ENCODE measurements at regions not wholly inside any gene's neighbourhood (a gene's known extent, or its start where the extent isn't known, plus 50 kb on each side); places are given as distances from the start of the nearest gene placed in this dataset.

DNA sequence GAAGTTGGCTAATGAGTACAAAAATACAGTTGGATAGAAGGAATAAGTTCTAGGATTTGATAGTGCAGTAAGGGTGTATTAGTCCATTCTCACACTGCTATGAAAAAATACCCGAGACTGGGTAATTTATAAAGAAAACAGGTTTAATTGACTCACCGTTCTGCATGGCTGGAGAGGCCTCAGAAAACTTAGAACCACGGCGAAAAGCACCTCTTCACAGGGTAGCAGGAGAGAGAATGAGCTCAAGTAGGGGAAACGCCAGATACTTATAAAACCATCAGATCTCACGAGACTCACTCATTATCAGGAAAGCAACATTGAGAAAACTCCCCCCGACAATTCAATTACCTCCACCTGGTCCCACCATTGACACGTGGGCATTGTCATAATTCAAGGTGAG, 483.3 kb downstream of the TUSC7 start:
- FAIRE-seq, result no peak

DNA sequence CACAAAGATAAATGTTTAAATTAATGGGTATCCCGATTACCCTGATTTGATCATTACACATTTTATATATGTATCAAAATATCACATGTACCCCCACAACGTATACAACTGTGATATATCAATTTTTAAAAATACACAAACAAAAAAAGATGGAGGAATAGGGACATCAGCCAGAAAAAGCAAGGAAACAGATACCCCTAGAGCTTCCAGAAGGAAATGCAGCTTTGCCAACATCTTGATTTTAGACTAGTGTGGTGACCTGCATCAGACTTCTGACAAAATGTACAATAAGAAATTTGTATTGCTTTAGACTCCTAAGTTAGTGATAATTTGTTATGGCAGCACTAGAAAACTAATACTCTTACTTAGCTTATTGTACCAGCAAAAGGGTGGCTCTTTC, 483.8 kb downstream of the TUSC7 start:
- TF ChIP-seq, protein P1, sequence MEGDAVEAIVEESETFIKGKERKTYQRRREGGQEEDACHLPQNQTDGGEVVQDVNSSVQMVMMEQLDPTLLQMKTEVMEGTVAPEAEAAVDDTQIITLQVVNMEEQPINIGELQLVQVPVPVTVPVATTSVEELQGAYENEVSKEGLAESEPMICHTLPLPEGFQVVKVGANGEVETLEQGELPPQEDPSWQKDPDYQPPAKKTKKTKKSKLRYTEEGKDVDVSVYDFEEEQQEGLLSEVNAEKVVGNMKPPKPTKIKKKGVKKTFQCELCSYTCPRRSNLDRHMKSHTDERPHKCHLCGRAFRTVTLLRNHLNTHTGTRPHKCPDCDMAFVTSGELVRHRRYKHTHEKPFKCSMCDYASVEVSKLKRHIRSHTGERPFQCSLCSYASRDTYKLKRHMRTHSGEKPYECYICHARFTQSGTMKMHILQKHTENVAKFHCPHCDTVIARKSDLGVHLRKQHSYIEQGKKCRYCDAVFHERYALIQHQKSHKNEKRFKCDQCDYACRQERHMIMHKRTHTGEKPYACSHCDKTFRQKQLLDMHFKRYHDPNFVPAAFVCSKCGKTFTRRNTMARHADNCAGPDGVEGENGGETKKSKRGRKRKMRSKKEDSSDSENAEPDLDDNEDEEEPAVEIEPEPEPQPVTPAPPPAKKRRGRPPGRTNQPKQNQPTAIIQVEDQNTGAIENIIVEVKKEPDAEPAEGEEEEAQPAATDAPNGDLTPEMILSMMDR (IDR thresholded peaks at IDR 0.05; ENCODE audit: insufficient read depth, missing control alignments), result no peak
- DNase-seq (ENCODE audit: insufficient read length, low spot score), result no peak
- no peak for FAIRE-seq

More for the DNA sequence above, 483.3 kb downstream of the TUSC7 start:
- no peak for DNase-seq (ENCODE audit: insufficient read length, low spot score)
- TF ChIP-seq, protein P1 (IDR thresholded peaks at IDR 0.05; ENCODE audit: insufficient read depth, missing control alignments), result no peak

DNA sequence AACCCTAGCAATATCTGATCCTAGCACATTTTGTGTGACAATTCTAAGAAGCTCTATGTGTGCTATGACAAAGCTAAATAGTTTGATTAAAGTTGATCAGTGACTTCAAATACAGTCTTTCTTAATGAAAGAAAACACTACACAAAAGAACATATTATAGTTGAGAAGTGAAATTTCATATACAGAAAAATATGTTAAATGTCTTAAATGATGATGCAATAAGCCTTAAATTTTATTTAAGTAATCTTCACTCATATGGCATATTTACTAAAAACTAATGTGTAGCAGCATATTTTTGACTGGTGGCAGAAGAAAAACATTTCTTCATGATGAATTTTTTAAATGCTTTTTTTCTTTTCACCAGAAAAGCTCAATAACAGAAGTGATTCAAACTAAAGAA, 485.5 kb downstream of the TUSC7 start:
- DNase-seq (ENCODE audit: insufficient read length, low spot score) (no peak), FAIRE-seq (no peak)
- TF ChIP-seq, protein P1 (IDR thresholded peaks at IDR 0.05; ENCODE audit: insufficient read depth, missing control alignments), result no peak

DNA sequence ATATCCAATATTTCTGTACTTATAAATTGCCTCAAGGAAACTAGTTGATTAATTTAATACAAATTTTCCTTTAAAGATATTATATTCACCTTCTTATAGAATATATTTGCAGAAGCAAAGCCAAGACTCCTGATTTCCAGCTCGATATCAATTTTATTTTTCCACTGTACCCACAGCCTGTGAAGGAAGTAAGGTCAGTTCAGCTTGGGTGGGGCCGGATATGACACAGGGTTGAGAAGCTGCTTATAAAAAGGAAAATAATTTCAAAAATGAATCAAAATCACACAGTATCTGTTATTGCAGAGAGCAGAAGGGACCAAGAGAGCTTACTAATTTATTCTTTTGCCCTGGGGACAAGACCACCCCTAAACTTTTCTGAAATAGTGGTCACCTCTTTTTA, 491.4 kb downstream of the TUSC7 start:
- DNase-seq (ENCODE audit: insufficient read length, low spot score) (no peak), FAIRE-seq (no peak)
- TF ChIP-seq, protein P1 (IDR thresholded peaks at IDR 0.05; ENCODE audit: insufficient read depth, missing control alignments), result no peak

DNA sequence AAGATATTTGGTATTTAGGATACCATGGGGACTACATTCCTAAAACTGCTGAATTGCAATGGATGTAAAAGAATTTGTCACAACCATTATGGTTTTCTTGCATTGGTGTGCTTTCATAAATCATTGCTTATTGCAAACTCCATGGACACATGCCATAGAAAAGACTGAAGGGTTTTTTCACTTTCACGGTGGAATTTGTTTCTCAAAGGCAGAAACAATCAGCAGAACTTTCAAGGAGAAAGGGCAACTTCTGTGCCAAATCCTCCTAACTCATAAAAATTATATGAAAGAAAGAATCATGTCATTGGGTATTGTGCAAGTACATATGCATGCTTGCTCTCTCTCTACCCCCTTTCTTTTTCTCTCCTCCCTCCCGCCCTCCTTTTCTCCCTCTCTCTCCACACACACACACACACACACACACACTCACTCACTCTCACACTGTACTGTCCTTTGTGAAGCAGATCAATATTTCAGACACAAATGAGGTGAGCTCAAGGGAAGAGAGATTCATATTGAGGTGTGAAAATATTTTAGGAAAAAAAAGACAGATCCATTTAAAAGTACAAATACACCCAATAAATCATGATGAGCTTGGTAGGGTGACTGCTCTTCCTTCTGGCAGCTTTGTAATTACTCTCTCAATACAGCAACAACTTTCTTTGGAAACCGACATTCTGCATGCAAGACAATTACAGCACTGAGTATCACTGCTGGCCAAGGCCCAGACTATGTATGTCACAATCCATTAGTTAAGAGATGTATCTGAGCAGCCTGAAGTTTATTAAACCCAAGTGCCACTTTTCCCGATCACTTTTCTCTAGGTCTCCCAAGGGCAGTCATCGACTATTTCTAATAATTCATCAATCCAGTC, 492.6 kb downstream of the TUSC7 start:
- FAIRE-seq, result no peak
- TF ChIP-seq, protein P1 (IDR thresholded peaks at IDR 0.05; ENCODE audit: insufficient read depth, missing control alignments), result no peak

DNA sequence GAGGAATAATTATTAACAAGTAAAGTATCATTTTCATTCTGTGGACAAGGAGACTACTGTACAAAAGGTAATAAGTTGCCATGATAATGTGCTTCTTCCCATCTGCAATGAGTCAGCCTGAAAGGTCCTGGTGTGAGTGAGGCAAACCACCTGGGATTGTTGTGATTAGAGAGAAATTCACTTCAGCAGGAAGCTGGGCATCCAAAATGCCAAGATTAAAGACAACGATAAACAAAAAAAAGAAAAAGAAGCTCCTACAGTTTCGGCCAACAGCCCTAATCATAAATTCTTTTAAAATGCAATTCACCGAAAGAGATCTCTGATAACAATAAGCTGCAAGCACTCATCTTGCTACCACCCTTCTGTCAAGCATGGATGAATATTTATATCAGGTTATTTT, 507.8 kb downstream of the TUSC7 start:
- TF ChIP-seq, protein P1 (IDR thresholded peaks at IDR 0.05; ENCODE audit: insufficient read depth, missing control alignments), result no peak
- no peak for DNase-seq (ENCODE audit: insufficient read length, low spot score)
- FAIRE-seq, result no peak

More for the DNA sequence above, 492.6 kb downstream of the TUSC7 start:
- DNase-seq (ENCODE audit: insufficient read length, low spot score), result no peak

DNA sequence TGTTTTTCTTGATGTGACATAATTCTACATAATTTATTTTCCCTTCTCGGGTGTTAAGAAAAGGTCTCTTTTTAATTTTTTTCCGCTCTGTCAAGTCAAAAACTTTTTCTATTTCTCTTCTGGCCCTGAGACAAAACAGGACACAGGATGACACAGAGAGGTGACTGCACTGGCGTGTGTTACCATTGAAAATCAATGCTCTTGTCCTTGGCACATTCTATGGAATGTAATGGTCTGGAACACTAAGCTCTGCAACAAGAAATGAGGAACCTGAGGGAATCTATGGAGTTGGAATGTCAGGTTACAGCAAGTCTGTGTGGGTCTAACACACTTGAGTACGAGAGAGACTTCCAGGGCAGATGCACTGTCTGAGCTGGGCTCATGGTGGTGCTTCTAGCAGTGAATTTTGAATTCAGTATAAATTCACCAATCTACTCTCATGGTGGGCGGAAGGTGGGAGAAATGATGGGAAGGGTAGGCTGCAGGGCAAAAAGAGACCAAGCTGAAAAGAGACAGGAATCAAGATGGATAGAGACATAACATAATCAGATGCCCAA, 508.3 kb downstream of the TUSC7 start:
- no peak for DNase-seq (ENCODE audit: insufficient read length, low spot score)
- peak; percentile 6 for FAIRE-seq
- TF ChIP-seq, protein P1 (IDR thresholded peaks at IDR 0.05; ENCODE audit: insufficient read depth, missing control alignments), result no peak
